HEK293T (cell line): ENCODE measurements at regions not wholly inside any gene's neighbourhood (a gene's known extent, or its start where the extent isn't known, plus 50 kb on each side); places are given as distances from the start of the nearest gene placed in this dataset.
"Not testable (repeated sequence)": the region's sequence is repeated elsewhere in the genome, so short reads cannot be mapped to it uniquely, and the experiment has no call there.

Experiments used
- CTCF ChIA-PET: fragments of 350-600 bp; formaldehyde crosslinking; extraction: SDS; loops from one replicate; lab custom pipeline; 2021; ENCODE audit warnings: antibody characterized with exemption, inconsistent platforms; lab: Yijun Ruan, JAX
- POLR2A ChIA-PET: fragments of 350-600 bp; formaldehyde crosslinking; extraction: SDS; loops from one replicate; lab custom pipeline; 2020; ENCODE audit warnings: antibody characterized with exemption, inconsistent platforms; lab: Yijun Ruan, JAX
- DNase-seq: peaks from one replicate; pipeline ENCODE4 v3.0.0; 2012; ENCODE audit warnings: mixed read lengths; ENCODE audit errors: extremely low spot score
- ARNT ChIP-seq: fragments of 450-650 bp; IDR thresholded peaks from 2 replicates; pipeline ENCODE4 v1.6.1; 2017; ENCODE audit warnings: mild to moderate bottlenecking
- BHLHE40 ChIP-seq: fragments of 450-650 bp; IDR thresholded peaks from 2 replicates; pipeline ENCODE4 v1.6.1; 2016; ENCODE audit warnings: mild to moderate bottlenecking, moderate library complexity, borderline replicate concordance
- CTBP1 ChIP-seq: fragments of 450-650 bp; IDR thresholded peaks from 2 replicates; pipeline ENCODE4 v1.6.1; 2016; ENCODE audit warnings: borderline replicate concordance
- ELF4 ChIP-seq: fragments of 450-650 bp; IDR thresholded peaks from 2 replicates; pipeline ENCODE4 v1.6.1; 2017; ENCODE audit warnings: antibody characterized with exemption
- FOXA1 ChIP-seq: fragments of 450-650 bp; IDR thresholded peaks from 2 replicates; pipeline ENCODE4 v1.6.1; 2016; ENCODE audit warnings: mild to moderate bottlenecking
- FOXK2 ChIP-seq: fragments of 450-650 bp; IDR thresholded peaks from 2 replicates; pipeline ENCODE4 v1.6.1; 2016; ENCODE audit warnings: mild to moderate bottlenecking
- FOXM1 ChIP-seq: fragments of 450-650 bp; IDR thresholded peaks from 2 replicates; pipeline ENCODE4 v1.6.1; 2017; ENCODE audit warnings: mild to moderate bottlenecking, borderline replicate concordance
- HDGF ChIP-seq: fragments of 450-650 bp; IDR thresholded peaks from 2 replicates; pipeline ENCODE4 v1.6.1; 2017; ENCODE audit warnings: antibody characterized with exemption, borderline replicate concordance
- L3MBTL2 ChIP-seq: fragments of 450-650 bp; conservative IDR thresholded peaks from 2 replicates; pipeline ENCODE4 v1.6.1; 2016; ENCODE audit warnings: mild to moderate bottlenecking
- LEF1 ChIP-seq: fragments of 450-650 bp; IDR thresholded peaks from 2 replicates; pipeline ENCODE4 v1.6.1; 2017; ENCODE audit warnings: mild to moderate bottlenecking, borderline replicate concordance
- NFRKB ChIP-seq: fragments of 450-650 bp; IDR thresholded peaks from 2 replicates; pipeline ENCODE4 v1.6.1; 2016; ENCODE audit warnings: mild to moderate bottlenecking, moderate library complexity
- PKNOX1 ChIP-seq: fragments of 450-650 bp; IDR thresholded peaks from 2 replicates; pipeline ENCODE4 v1.6.1; 2016
- SP1 ChIP-seq: fragments of 450-650 bp; IDR thresholded peaks from 2 replicates; pipeline ENCODE4 v1.6.1; 2017
- SUZ12 ChIP-seq: fragments of 450-650 bp; IDR thresholded peaks from 2 replicates; pipeline ENCODE4 v1.6.1; 2016; ENCODE audit warnings: mild to moderate bottlenecking
- TARDBP ChIP-seq: fragments of 450-650 bp; IDR thresholded peaks from 2 replicates; pipeline ENCODE4 v1.6.1; 2016
- ZNF384 ChIP-seq: fragments of 450-650 bp; IDR thresholded peaks from 2 replicates; pipeline ENCODE4 v1.6.1; 2016

- ChIA-PET POLR2A (no interaction called here), CTCF (no interaction called here)
- no peak for TF ChIP-seq ZNF384
- no peak for TF ChIP-seq PKNOX1
- TF ChIP-seq HDGF, result no peak
- TF ChIP-seq LEF1, result no peak
- no peak for TF ChIP-seq L3MBTL2
- TF ChIP-seq CTBP1, result no peak
- no peak for TF ChIP-seq TARDBP
- no peak for TF ChIP-seq FOXM1
- TF ChIP-seq SP1, result no peak
- DNase-seq, result no peak
Observed at GRCh38 chr2:153532140-153532539, 53.6 kb upstream of the RPRM start.

- CTCF ChIA-PET, result interaction anchor here (0.7 kb wide), 1 partner anchor 1358 kb away, joined by 3 read pairs; no protein-coding TSS in a partner anchor
- POLR2A ChIA-PET, DNase-seq: not testable (repeated sequence)
Observed at GRCh38 chr2:153533803-153534202, 55.2 kb upstream of the RPRM start.

GRCh38 chr2:153534590-153534989, 56.0 kb upstream of the RPRM start:
- POLR2A ChIA-PET, DNase-seq, CTCF ChIA-PET: not testable (repeated sequence)

GRCh38 chr2:153536115-153536514, 57.6 kb upstream of the RPRM start:
- POLR2A ChIA-PET, result no interaction called here
- CTCF ChIA-PET, result no interaction called here
- no peak for DNase-seq
- no peak for TF ChIP-seq ZNF384

- POLR2A ChIA-PET, CTCF ChIA-PET, DNase-seq: not testable (repeated sequence)
Observed at GRCh38 chr2:153538102-153538501, 59.5 kb upstream of the RPRM start.

- ChIA-PET CTCF (no interaction called here), POLR2A (no interaction called here)
- peak; percentile 34 for DNase-seq
- TF ChIP-seq LEF1 (no peak), BHLHE40 (no peak), PKNOX1 (no peak), ARNT (no peak), HDGF (no peak), SP1 (no peak), FOXK2 (no peak), SUZ12 (no peak), FOXM1 (no peak), L3MBTL2 (no peak)
Observed at GRCh38 chr2:153543635-153544071, 65.1 kb upstream of the RPRM start.

- no peak for TF ChIP-seq SUZ12
- no peak for TF ChIP-seq LEF1
- TF ChIP-seq NFRKB, result no peak
- TF ChIP-seq ZNF384, result no peak
- no peak for TF ChIP-seq FOXK2
- TF ChIP-seq ELF4, result no peak
- TF ChIP-seq HDGF, result no peak
- TF ChIP-seq FOXA1, result no peak
- no peak for TF ChIP-seq CTBP1
- no peak for TF ChIP-seq SP1
- no peak for TF ChIP-seq FOXM1
- no peak for TF ChIP-seq ARNT
- DNase-seq, result no peak
- CTCF ChIA-PET, result no interaction called here
- POLR2A ChIA-PET, result no interaction called here
Observed at GRCh38 chr2:153546358-153546757, 67.8 kb upstream of the RPRM start.

GRCh38 chr2:153548536-153548935, 70.0 kb upstream of the RPRM start:
- ChIA-PET POLR2A (no interaction called here), CTCF (no interaction called here)
- no peak for DNase-seq
- TF ChIP-seq LEF1, result no peak
- no peak for TF ChIP-seq FOXA1
- TF ChIP-seq NFRKB, result no peak
- no peak for TF ChIP-seq HDGF
- TF ChIP-seq ARNT, result no peak
- no peak for TF ChIP-seq BHLHE40
- TF ChIP-seq FOXM1, result no peak
- TF ChIP-seq ELF4, result no peak
- TF ChIP-seq L3MBTL2, result no peak
- no peak for TF ChIP-seq TARDBP
- no peak for TF ChIP-seq ZNF384
- TF ChIP-seq CTBP1, result no peak
- TF ChIP-seq PKNOX1, result no peak
- TF ChIP-seq SUZ12, result no peak
- TF ChIP-seq SP1, result no peak
- TF ChIP-seq FOXK2, result no peak

GRCh38 chr2:153551698-153552097, 73.1 kb upstream of the RPRM start:
- CTCF ChIA-PET, result no interaction called here
- TF ChIP-seq FOXA1 (no peak), ARNT (no peak), BHLHE40 (no peak), FOXM1 (no peak), ZNF384 (no peak), SP1 (no peak), CTBP1 (no peak)
- no peak for DNase-seq
- POLR2A ChIA-PET, result no interaction called here
